HEK293T (cell line): ENCODE measurements at regions not wholly inside any gene's neighbourhood (a gene's known extent, or its start where the extent isn't known, plus 50 kb on each side); places are given as distances from the start of the nearest gene placed in this dataset.

Experiments
- BHLHE40 ChIP-seq: fragments of 450-650 bp; IDR thresholded peaks from 2 replicates; pipeline ENCODE4 v1.6.1; 2016; ENCODE audit warnings: mild to moderate bottlenecking, moderate library complexity, borderline replicate concordance
- SP1 ChIP-seq: fragments of 450-650 bp; IDR thresholded peaks from 2 replicates; pipeline ENCODE4 v1.6.1; 2017

DNA sequence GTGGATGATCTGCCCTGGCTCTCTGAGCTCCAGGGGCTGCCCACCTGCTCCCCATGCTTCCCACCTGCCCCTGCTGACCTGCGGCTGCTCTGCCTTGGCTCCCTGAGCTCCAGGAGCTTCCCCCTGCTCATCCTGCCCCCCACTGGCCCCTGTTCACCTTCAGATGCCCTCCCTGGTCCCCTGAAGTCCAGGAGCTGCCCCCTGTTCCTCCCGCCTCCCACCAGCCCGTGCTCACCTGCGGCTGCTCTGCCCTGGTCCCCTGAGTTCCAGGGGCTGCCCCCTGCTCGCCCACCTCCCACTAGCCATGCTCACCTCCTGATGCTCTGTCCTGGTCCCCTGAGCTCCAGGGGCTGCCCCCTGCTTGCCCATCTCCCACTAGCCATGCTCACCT is 219.7 kb downstream of the TMEM121 start:
- TF ChIP-seq SP1 (no peak), BHLHE40 (no peak)
